Neuron (in vitro differentiated cells): ENCODE measurements at regions not wholly inside any gene's neighbourhood (a gene's known extent, or its start where the extent isn't known, plus 50 kb on each side); places are given as distances from the start of the nearest gene placed in this dataset.
"Not testable (repeated sequence)": the region's sequence is repeated elsewhere in the genome, so short reads cannot be mapped to it uniquely, and the experiment has no call there.

ENCODE experiments used
- H2AFZ ChIP-seq: one replicate; pipeline ENCODE4 v1.6.1; 2013; ENCODE audit warnings: low read depth, mild to moderate bottlenecking, inconsistent platforms, low read length, moderate library complexity
- H3K27me3 ChIP-seq: one replicate; pipeline ENCODE4 v1.6.1; 2013; ENCODE audit warnings: low read length; ENCODE audit not compliant: insufficient read depth
- H3K36me3 ChIP-seq: one replicate; pipeline ENCODE4 v1.6.1; 2013; ENCODE audit warnings: low read length; ENCODE audit not compliant: insufficient read depth
- H3K4me1 ChIP-seq: one replicate; pipeline ENCODE4 v1.6.1; 2013; ENCODE audit warnings: low read length; ENCODE audit not compliant: insufficient read depth
- H3K4me3 ChIP-seq: 2 replicates; pipeline ENCODE4 v1.5.1; 2013; ENCODE audit warnings: mild to moderate bottlenecking, low read length, moderate library complexity
- H3K9me3 ChIP-seq: one replicate; pipeline ENCODE4 v1.6.1; 2013; ENCODE audit warnings: low read length

DNA sequence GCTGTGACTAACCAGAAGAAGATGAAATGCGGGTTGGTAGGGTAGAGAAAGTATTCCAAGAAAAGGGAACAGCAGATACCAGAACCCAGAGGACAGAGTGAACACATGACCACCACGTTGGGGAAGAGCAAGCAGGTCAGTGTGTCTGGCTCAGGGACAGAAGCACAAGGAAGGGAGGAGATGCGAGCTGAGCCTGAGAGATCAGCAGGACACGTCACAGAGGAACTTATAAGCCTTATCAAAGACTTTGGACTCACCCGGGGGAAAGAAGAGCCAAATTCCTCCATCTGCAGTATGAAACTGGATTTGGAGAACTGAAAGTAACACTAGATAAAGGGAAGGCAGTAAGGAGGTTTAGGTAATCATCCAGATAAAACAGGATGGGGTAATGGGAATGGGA, 232.1 kb upstream of the NPVF start:
- Histone ChIP-seq H3K9me3 (no peaks in the 10 kb centered on the region), H3K36me3 (no peaks in the 10 kb centered on the region), H2AFZ (no peak overlapping the region), H3K27me3 (peaks cover 5% of the 10 kb centered on the region), H3K4me1 (peaks cover 8% of the 10 kb centered on the region), H3K4me3 (no peak overlapping the region)

DNA sequence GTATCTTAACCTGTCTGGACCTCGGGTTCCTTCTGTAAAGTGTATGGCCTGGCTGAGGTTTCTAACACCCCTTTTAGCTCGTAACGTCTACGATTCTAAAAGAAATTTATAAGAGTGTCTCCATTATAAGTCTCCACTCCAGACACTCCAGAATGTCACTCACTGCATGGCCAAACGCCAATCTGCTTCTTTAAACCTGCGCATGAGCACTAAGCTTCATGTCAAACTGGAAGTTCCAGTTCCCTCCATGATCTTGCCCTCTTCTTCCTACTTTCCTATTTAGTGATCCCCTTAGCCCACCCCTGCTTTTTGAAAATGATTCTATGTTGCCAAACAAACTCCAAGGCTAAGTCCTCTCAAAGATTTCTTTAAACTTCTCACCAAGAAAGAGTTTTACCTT, 241.4 kb upstream of the NPVF start:
- Histone ChIP-seq H3K4me3 (no peak overlapping the region), H3K36me3 (no peaks in the 10 kb centered on the region), H3K4me1 (peaks cover 1% of the 10 kb centered on the region), H2AFZ (no peak overlapping the region), H3K9me3 (no peaks in the 10 kb centered on the region), H3K27me3 (peaks cover 17% of the 10 kb centered on the region)

DNA sequence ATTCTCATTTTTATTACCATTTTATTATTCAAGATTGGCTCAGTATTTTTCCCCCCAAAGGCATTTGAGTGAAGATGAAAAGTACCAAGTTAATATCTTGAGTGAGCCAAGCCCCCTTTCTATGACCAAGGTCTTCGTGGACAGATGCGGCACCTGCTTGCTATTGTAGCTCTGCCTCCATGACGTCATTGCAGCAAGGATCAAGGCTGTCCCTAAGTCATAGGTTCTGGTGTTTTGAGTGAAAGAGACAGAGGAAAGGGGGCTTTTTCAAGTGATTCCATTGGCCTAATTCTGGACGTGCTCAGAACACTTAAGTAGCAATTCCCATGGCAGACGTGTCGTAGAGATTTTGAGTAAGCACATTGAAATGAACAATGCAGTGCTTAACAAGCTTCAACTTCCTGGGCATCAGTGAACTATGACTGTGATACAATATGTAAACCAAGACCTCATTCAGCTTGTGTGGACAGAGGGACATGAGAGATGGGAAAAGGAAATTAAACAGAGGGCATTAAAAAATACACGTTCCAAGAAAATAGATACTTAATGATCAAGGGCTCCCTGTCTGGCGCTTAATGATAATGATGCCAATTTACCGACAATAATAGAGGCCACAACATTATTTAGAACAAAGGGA, 248.7 kb upstream of the NPVF start:
- Histone ChIP-seq H3K36me3 (no peaks in the 10 kb centered on the region), H3K9me3 (no peaks in the 10 kb centered on the region), H3K4me3 (no peak overlapping the region), H3K4me1 (no peaks in the 10 kb centered on the region), H2AFZ (no peak overlapping the region), H3K27me3 (peaks cover 12% of the 10 kb centered on the region)

DNA sequence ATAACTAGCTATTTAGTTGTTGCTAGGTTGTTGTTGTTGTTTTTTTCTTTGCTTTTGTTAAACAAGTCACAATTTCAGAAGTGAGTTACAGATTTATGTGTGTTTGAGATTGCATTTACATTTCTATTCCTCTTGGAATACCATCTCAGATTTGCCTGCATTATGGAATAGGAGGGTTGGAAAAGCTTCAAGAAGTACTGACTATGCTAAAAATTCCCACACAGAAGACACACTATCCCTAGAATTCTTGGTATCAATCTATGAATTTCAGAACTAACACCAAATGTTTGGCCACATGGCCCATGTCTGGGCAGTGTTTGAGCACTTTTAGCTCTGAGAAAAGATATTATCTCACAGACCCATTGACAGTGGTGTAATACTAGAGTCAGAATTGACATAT, 249.9 kb upstream of the NPVF start:
- H3K4me3 ChIP-seq, result not testable (repeated sequence)

DNA sequence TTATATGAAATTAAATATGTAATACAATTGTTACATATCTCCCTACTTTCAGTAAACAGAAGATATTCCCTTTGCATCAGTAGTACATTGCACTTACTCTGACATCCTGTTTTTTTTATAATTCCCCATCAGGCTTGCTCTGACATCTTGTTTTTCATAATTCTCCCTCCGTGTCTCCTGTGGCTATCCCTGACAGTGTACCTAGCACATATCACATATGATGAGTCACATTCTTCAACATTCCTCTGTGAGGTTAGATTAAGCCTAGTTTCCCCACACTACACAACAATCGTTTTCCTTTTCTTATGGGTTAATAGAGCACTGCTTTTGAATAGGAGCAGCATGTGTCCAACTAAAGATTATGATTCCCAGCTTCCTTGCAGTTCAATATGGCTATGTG, 250.6 kb upstream of the NPVF start:
- Histone ChIP-seq H3K4me3 (no peak overlapping the region), H3K36me3 (no peaks in the 10 kb centered on the region), H3K9me3 (no peaks in the 10 kb centered on the region), H2AFZ (no peak overlapping the region), H3K4me1 (no peaks in the 10 kb centered on the region), H3K27me3 (peaks cover 6% of the 10 kb centered on the region)

More for the DNA sequence above, 249.9 kb upstream of the NPVF start:
- peaks cover 11% of the 10 kb centered on the region for H3K27me3 ChIP-seq
- not testable (repeated sequence) for H3K36me3 ChIP-seq, H3K9me3 ChIP-seq, H3K4me1 ChIP-seq, H2AFZ ChIP-seq

DNA sequence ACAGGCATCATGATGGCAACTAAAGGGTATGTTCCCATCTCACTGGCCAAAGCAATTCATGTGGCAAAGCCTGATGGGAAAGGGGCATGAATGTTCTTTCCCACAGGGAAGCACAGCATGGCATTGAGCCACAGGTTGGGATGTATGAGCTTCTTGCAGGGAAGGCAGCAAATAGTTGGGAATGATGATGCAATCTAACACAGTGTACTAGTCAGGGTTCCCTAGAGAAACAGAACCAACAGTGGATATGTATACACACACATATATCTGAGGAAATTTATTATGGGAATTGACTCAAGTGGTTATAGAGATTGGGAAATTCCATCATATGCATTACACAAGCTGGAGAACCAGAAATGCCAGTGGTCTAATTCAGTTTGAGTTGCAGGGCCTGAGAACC, 253.6 kb upstream of the NPVF start:
- no peaks in the 10 kb centered on the region for H3K9me3 ChIP-seq
- no peak overlapping the region for H2AFZ ChIP-seq
- H3K4me3 ChIP-seq, result no peak overlapping the region
- no peaks in the 10 kb centered on the region for H3K27me3 ChIP-seq
- no peaks in the 10 kb centered on the region for H3K4me1 ChIP-seq
- no peaks in the 10 kb centered on the region for H3K36me3 ChIP-seq

DNA sequence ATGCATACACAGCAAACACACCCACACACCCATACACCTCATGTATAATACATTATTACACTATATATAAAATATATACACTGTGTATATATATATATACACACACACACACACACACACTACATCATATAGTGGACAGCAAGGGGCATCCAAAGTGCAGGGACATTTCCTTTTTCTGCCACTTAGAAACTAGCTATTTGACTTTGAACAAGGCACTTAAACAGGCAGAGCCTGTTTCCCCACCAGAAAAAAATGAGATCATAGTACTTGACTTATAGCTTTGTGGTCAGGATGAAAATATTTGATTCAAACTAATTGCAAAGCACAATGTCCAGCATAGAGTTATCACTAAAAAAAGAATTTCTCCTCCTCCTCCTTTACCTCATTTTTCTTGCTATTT, 254.3 kb upstream of the NPVF start:
- no peaks in the 10 kb centered on the region for H3K9me3 ChIP-seq
- H3K36me3 ChIP-seq, result no peaks in the 10 kb centered on the region
- H3K4me1 ChIP-seq, result no peaks in the 10 kb centered on the region
- H3K4me3 ChIP-seq, result no peak overlapping the region
- H3K27me3 ChIP-seq, result no peaks in the 10 kb centered on the region
- no peak overlapping the region for H2AFZ ChIP-seq

DNA sequence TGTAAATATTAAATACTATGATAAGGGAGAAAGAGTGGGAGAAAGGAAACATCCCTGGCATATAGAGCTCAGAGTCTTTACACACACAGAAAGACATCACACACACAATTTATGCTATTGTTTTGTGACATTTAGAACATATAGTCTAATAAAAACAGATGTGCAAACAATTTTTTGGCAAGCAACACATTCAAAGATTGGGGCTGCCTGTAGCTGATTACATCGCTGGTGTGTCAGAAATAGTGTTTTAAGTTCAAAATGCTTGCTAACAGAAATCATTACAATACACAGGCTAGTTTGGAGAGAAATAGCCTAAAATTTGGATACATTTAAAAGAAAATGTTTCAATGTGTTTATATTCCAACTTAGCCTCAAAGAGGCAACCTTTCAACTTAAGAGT, 256.7 kb upstream of the NPVF start:
- H3K36me3 ChIP-seq, result no peaks in the 10 kb centered on the region

DNA sequence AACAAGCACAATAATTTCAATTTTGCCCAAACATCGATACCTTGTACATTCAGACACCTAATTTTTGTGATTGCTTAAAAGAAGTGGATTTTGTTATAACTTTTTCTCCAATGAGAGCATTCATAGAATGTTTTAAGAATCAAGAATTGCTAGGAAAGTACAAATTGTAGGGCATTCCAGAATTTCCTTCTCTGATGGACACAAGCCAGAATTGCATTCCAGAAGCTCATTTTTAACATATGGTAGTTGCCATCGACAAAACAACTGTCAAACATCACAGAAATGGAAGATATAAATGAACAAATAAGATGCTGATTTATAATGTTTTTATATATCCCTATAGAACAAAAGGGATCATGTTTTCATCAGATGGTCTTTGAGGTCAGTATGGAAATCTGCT, 258.4 kb upstream of the NPVF start:
- Histone ChIP-seq H3K4me3 (no peak overlapping the region), H2AFZ (no peak overlapping the region), H3K27me3 (no peaks in the 10 kb centered on the region), H3K9me3 (no peaks in the 10 kb centered on the region), H3K4me1 (no peaks in the 10 kb centered on the region), H3K36me3 (no peaks in the 10 kb centered on the region)

More for the DNA sequence above, 256.7 kb upstream of the NPVF start:
- Histone ChIP-seq H3K9me3 (no peaks in the 10 kb centered on the region), H3K4me1 (no peaks in the 10 kb centered on the region), H3K27me3 (no peaks in the 10 kb centered on the region), H3K4me3 (no peak overlapping the region), H2AFZ (no peak overlapping the region)

DNA sequence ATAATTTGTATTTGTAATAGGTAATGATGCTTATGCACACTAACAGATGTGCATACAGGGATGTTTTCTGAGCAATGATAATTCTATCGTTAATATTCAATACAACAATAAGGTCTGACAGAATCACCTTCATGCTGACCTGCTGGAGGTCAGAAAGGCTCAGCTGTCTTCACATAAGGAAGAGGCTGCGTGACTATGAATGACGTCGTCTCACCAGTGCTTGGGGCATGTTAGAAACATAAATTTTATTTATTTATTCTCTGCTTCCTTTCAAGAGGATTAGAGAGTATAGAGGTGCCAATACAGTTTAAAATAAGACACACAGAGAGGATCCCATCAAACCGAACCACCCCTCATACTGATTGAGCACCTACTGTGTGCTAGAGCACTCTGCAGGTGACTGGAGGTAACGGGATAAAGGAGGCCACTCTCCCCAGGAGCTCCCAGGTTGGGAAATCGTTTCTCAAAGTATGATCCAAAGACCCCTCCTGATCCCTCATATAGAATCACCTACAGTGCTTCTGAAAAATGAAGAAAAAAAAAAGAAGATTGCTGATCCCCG, 265.6 kb upstream of the NPVF start:
- Histone ChIP-seq H3K27me3 (peaks cover 3% of the 10 kb centered on the region), H3K36me3 (no peaks in the 10 kb centered on the region), H3K4me3 (no peak overlapping the region), H2AFZ (no peak overlapping the region), H3K9me3 (no peaks in the 10 kb centered on the region), H3K4me1 (peaks cover 6% of the 10 kb centered on the region)

DNA sequence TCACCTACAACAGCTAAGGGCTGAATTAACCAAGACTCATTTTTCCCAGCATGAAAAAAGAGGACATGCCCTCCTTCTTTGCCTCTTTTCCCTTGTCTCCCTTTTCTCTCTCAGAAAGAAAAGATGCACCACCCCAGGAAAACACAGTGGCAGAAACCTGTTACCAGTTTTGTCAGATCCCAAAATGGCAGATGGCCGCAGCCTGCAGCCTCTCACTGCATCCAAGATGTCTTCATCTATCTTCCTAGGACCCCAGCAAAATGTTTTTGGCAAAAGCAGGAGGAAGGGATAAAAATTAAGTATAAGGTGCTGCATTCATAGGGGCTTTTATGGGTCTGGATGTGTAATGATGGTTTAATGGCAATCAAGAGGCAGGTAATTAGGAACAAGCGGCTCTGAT, 266.6 kb upstream of the NPVF start:
- Histone ChIP-seq H3K27me3 (peaks cover 4% of the 10 kb centered on the region), H3K4me3 (no peak overlapping the region), H3K4me1 (peaks cover 6% of the 10 kb centered on the region), H2AFZ (no peak overlapping the region), H3K9me3 (no peaks in the 10 kb centered on the region), H3K36me3 (no peaks in the 10 kb centered on the region)

DNA sequence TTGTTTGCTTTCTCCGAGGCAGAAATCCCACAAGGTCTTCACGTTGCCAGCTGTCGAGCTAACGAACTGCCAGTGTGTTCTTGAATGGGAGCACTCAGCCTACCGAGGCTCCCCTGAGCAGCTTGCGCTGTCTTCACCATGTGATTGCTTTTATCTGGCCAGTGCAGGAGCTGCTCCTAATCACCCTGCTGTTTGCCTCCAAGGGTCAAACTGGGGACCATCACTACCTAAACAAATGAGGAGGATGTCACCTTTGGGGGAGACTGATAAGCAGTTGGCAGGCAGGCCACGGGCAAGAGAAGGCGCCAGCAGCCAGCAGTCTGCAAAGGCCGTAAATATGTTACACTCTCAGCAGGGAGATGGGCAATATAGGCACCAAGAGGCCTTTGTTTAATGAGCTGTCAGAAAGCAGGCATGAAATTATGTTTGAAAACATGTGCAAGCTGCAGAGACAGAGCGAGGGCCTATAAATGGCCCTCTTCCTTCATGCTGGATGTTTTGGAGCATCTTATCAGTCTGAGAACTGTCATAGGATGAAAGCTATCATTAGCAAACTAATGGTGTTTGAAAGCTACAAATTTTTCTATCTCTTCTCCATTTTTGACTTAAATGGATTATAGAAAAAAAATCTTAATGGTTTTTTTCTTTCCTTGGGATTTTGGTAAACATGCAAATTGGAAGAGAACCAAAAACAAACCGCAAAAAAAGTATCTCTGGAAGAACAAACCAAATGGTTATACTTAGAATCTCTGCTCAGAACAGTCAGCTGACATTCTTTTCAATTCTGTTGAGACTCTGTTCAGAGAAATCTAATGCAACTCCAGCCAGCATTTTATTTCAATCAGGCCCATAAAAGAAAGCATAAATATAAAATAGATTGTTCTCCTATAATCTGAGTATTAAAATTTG, 267.3 kb upstream of the NPVF start:
- Histone ChIP-seq H3K9me3 (no peaks in the 10 kb centered on the region), H3K36me3 (no peaks in the 10 kb centered on the region), H3K4me1 (peaks cover 6% of the 10 kb centered on the region), H2AFZ (no peak overlapping the region), H3K27me3 (peaks cover 6% of the 10 kb centered on the region), H3K4me3 (no peak overlapping the region)
